Heart left ventricle (tissue), 16 donors: ENCODE measurements at regions not wholly inside any gene's neighbourhood (a gene's known extent, or its start where the extent isn't known, plus 50 kb on each side); places are given as distances from the start of the nearest gene placed in this dataset.

ENCODE experiments used
- ATAC-seq, 4 donors: fragments of 200-7000 bp; cut with Tn5 transposase; one replicate each; pipeline ENCODE4 v1.9.1; 2020 to 2022; ENCODE audit warnings: moderate library complexity in 4 of 4, mild to moderate bottlenecking in 3 of 4, moderate number of reproducible peaks in 1 of 4
- DNase-seq, 5 donors: peaks; one replicate each; pipeline ENCODE4 v3.0.0-alpha.2; 2020
- H3K27ac ChIP-seq, 12 donors: fragments of 200-600 bp; sonication (generic) in 4 of 12; one replicate each; pipeline versions ENCODE4 v1.5.0 to v1.8.0; 2016 to 2022; ENCODE audit warnings: mild to moderate bottlenecking in 2 of 12
- H3K27me3 ChIP-seq, 9 donors: fragments of 200-600 bp; sonication (generic) in 2 of 9; one replicate each; pipeline versions ENCODE4 v1.5.1 to v1.8.0; 2016 to 2022; ENCODE audit warnings: mild to moderate bottlenecking in 3 of 9
- H3K36me3 ChIP-seq, 9 donors: fragments of 200-600 bp; sonication (generic) in 2 of 9; one replicate each; pipeline versions ENCODE4 v1.5.0 to v1.8.0; 2018 to 2022; ENCODE audit warnings: mild to moderate bottlenecking in 2 of 9
- H3K4me1 ChIP-seq, 12 donors: fragments of 200-600 bp; sonication (generic) in 4 of 12; one replicate each; pipeline versions ENCODE4 v1.5.0 to v1.8.0; 2016 to 2022; ENCODE audit warnings: mild to moderate bottlenecking in 3 of 12
- H3K4me3 ChIP-seq, 12 donors: fragments of 200-600 bp; sonication (generic) in 4 of 12; one replicate each; pipeline versions ENCODE4 v1.5.0 to v1.8.0; 2017 to 2022; ENCODE audit warnings: mild to moderate bottlenecking in 9 of 12, moderate library complexity in 4 of 12
- H3K9me3 ChIP-seq, 12 donors: fragments of 200-600 bp; sonication (generic) in 4 of 12; one replicate each; pipeline versions ENCODE4 v1.5.0 to v1.8.0; 2016 to 2022; ENCODE audit warnings: mild to moderate bottlenecking in 1 of 12
- POLR2A ChIP-seq, 2 donors: fragments of 450-650 bp; IDR thresholded peaks; one replicate each; pipeline ENCODE4 v1.6.1; 2017; ENCODE audit warnings: antibody characterized with exemption in 2 of 2, mild to moderate bottlenecking in 2 of 2, moderate library complexity in 2 of 2
- WGBS, 4 donors: extraction: QIAGEN DNeasy Blood & Tissue Kit in 2 of 4; methylation state at CpG; one replicate each; pipeline versions ENCODE4 v1.1.5 to v1.1.7; 2013 to 2018; 5-methylcytosine and 5-hydroxymethylcytosine counted together
- intact Hi-C, 10 donors: fragments of 100-400 bp; cut with DNase I; formaldehyde crosslinking; loops; one replicate each; pipeline versions ENCODE4 v1.11.1 to v1.14.2; 2022
- TF ChIP-seq, protein P1 (sequence below), 12 donors: fragments of 200-600 bp; sonication (generic) in 4 of 12; IDR thresholded peaks; one replicate each; pipeline versions ENCODE4 v1.5.0 to v1.8.0; 2018 to 2022; ENCODE audit warnings: antibody characterized with exemption in 12 of 12, mild to moderate bottlenecking in 5 of 12
- donor health status: ischemic (EF 13 %, LVEDD 7.1; RV severe dilation, severe dysfunction).
- donor health status: healthy with polysubstance abuse.
- donor health status: DM: no; HTN: yes; CAD: no.
- donor health status: DM: no; HTN: no; CAD: no.
- donor health status: ischemic (EF 25% LVEDD 6.9; RV normal size, moderate dysfunction).
- donor health status: ischemic (EF 25% LVEDD 5.7; RV mildly dilated, moderate dysfunction).
- donor health status: healthy.
- donor health status: DM: yes; HTN: yes; CAD: no.
- donor health status: ischemic (EF 35%, LVEDD 5.7; RV mildly dilated, moderate dysfunction).
- donor health status: nonischemic (EF 11% LVEDD 7.7; RV severe dilation, severe dysfunction).
- donor health status: DM: yes; HTN: yes; CAD: no.
- donor health status: PGD.
- donor health status: ischemic (EF 29% LVEDD 5.4; RV normal size, mild dysfunction).
- donor health status: nonischemic (EF 23%, LVEDD 6.1; RV moderate dilation, normal function).

DNA sequence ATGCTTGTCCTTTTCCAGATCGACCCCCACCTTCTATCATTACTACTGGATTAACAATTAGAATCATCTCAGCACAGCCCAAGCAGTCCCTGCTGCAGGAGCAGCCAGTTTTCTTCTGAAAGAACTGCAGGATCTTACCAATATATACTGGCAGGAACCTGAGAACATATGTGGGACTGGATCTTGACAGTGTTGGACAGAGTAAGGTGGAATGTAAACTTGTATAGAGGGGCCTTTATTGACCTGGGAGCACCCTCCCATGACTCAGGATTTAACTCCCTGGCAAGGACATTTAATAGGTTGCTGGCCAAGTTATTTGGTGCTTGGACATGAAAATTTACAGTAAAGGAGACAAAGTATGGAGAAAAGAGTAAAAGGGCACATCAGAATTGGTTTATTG, 66.2 kb upstream of the TMX1 start:
- Histone ChIP-seq H3K4me1 (peaks cover 0 to under 1% (median 0%) of the 10 kb centered on the region in 12 donors), H3K4me3 (no peak overlapping the region), H3K27ac (no peak overlapping the region), H3K36me3 (no peaks in the 10 kb centered on the region), H3K27me3 (peaks cover 0 to 6% (median 0%) of the 10 kb centered on the region in 9 donors), H3K9me3 (no peaks in the 10 kb centered on the region)
- 50 to 69% (median 61%) methylated on average over 1 of the region's 1 CpG for WGBS, 4 donors
- ATAC-seq (no peak), DNase-seq (no peak)
- TF ChIP-seq, protein P1, sequence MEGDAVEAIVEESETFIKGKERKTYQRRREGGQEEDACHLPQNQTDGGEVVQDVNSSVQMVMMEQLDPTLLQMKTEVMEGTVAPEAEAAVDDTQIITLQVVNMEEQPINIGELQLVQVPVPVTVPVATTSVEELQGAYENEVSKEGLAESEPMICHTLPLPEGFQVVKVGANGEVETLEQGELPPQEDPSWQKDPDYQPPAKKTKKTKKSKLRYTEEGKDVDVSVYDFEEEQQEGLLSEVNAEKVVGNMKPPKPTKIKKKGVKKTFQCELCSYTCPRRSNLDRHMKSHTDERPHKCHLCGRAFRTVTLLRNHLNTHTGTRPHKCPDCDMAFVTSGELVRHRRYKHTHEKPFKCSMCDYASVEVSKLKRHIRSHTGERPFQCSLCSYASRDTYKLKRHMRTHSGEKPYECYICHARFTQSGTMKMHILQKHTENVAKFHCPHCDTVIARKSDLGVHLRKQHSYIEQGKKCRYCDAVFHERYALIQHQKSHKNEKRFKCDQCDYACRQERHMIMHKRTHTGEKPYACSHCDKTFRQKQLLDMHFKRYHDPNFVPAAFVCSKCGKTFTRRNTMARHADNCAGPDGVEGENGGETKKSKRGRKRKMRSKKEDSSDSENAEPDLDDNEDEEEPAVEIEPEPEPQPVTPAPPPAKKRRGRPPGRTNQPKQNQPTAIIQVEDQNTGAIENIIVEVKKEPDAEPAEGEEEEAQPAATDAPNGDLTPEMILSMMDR (IDR thresholded peaks at IDR 0.05): no peak
- no peak for TF ChIP-seq POLR2A (IDR thresholded peaks at IDR 0.05)
- intact Hi-C loops: no loop called here

DNA sequence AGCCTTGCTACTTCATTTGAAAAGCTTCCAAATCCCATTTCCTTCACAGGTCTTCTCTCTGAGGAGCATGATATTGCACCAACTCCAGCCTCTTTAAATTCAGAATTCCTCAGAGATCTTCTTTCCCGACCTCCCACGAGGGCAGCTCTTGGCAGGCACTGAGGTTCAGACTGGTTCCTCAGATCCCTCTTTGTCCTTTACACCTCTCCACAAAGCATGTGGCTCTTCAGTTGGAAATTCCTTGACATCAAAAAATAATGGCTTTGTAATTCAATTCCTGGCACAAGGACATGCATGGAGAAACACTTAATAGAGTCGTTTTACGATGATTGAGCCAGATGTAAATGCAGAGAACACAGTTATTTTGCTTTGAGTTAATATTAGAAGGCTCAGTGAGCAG, 63.2 kb upstream of the TMX1 start:
- H3K27me3 ChIP-seq: peaks cover 0 to 6% (median 0%) of the 10 kb centered on the region in 9 donors
- H3K4me3 ChIP-seq: no peak overlapping the region
- peaks cover 0 to 2% (median 0%) of the 10 kb centered on the region in 12 donors for H3K9me3 ChIP-seq
- ATAC-seq (no peak), DNase-seq (no peak)
- TF ChIP-seq POLR2A (IDR thresholded peaks at IDR 0.05): no peak
- TF ChIP-seq, protein P1 (IDR thresholded peaks at IDR 0.05): no peak
- H3K27ac ChIP-seq: no peak overlapping the region
- intact Hi-C loops: no loop called here
- no peaks in the 10 kb centered on the region for H3K4me1 ChIP-seq
- H3K36me3 ChIP-seq: no peaks in the 10 kb centered on the region
- WGBS, 4 donors: 40 to 50% (median 45%) methylated on average over 4 of the region's 4 CpGs

DNA sequence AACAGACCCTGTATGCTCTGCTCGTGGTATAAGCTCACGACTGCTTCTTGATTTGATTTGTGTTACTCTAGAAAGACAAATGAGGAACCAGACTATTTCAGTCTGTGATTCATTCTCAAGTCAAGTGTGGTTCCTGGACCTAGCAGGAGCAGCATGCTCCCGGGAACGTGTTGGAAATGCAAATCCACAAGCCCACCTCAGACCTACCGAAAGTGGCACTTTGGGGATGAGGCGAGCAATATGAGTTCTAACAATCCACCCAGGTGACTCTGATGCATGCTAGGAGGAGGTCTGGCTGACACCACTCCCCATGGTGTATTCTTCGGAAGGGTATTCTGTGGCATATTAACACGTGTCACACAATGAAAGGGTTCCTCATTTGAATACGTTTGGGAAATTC, 59.5 kb upstream of the TMX1 start:
- no peak for DNase-seq
- H3K4me1 ChIP-seq: no peaks in the 10 kb centered on the region
- no peak overlapping the region for H3K27ac ChIP-seq
- peaks cover 0 to 6% (median 0%) of the 10 kb centered on the region in 9 donors for H3K27me3 ChIP-seq
- no peak overlapping the region for H3K4me3 ChIP-seq
- ATAC-seq: no peak
- no peaks in the 10 kb centered on the region for H3K36me3 ChIP-seq
- TF ChIP-seq, protein P1 (IDR thresholded peaks at IDR 0.05): no peak
- peaks cover 0 to 2% (median 0%) of the 10 kb centered on the region in 12 donors for H3K9me3 ChIP-seq
- intact Hi-C loops: no loop called here
- WGBS, 4 donors: 70 to 77% (median 73%) methylated on average over 9 of the region's 9 CpGs

DNA sequence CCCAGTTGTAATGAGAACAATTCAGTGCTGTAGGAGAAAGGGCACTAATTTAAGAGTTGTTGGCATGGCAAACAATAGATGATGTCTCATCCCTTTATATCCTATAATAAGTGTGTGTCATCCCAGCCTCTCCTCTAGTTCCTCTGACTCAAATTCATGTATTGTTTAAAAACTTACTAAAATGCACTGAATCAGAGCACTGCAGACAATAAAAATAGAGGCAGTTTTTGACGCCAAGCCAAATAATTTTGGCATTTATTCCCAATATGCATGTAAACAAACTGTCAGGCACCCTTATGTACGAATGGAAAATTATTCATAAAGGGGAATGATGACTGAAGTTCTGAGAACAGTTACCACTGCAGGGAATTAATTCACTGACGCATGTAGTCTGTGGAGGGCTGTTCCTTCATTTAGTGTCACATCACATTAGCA, 57.9 kb upstream of the TMX1 start:
- intact Hi-C loops: no loop called here
- no peaks in the 10 kb centered on the region for H3K27me3 ChIP-seq
- no peak for ATAC-seq
- H3K4me1 ChIP-seq: no peaks in the 10 kb centered on the region
- H3K27ac ChIP-seq: no peak overlapping the region
- WGBS, 4 donors: 58 to 72% (median 65%) methylated on average over 3 of the region's 3 CpGs
- no peak overlapping the region for H3K4me3 ChIP-seq
- H3K9me3 ChIP-seq: peaks cover 0 to 2% (median 0%) of the 10 kb centered on the region in 12 donors
- TF ChIP-seq POLR2A (IDR thresholded peaks at IDR 0.05): no peak
- TF ChIP-seq, protein P1 (IDR thresholded peaks at IDR 0.05): no peak
- H3K36me3 ChIP-seq: no peaks in the 10 kb centered on the region
- no peak for DNase-seq
